OCI-LY1 (cell line): ENCODE measurements at regions not wholly inside any gene's neighbourhood (a gene's known extent, or its start where the extent isn't known, plus 50 kb on each side); places are given as distances from the start of the nearest gene placed in this dataset.

Source experiments
- H2AFZ ChIP-seq: fragments of 200-600 bp; sonication (generic), shearing (Covaris generic); 2 replicates; pipeline ENCODE4 v1.6.0; 2014; ENCODE audit warnings: antibody characterized with exemption, mild to moderate bottlenecking, low read length
- H3F3A ChIP-seq: fragments of 200-600 bp; sonication (generic), shearing (Covaris generic); 2 replicates; pipeline ENCODE4 v1.6.0; 2014; ENCODE audit warnings: mild to moderate bottlenecking, antibody characterized with exemption, low read length, moderate library complexity; ENCODE audit not compliant: insufficient read depth
- H3K27ac ChIP-seq: fragments of 200-600 bp; sonication (generic); 2 replicates; pipeline ENCODE4 v1.5.1; 2014; ENCODE audit warnings: low read length, mixed run types, mild to moderate bottlenecking, low read depth; ENCODE audit not compliant: poor library complexity, severe bottlenecking
- H3K27me3 ChIP-seq: fragments of 200-600 bp; sonication (generic); 2 replicates; pipeline ENCODE4 v1.6.0; 2014; ENCODE audit warnings: antibody characterized with exemption, mild to moderate bottlenecking, low read length, moderate library complexity; ENCODE audit not compliant: insufficient read depth
- H3K36me3 ChIP-seq: fragments of 200-600 bp; sonication (generic); 2 replicates; pipeline ENCODE4 v1.6.1; 2014; ENCODE audit warnings: mild to moderate bottlenecking, antibody characterized with exemption, low read length, moderate library complexity, mixed read lengths; ENCODE audit not compliant: insufficient read depth
- H3K4me1 ChIP-seq: fragments of 200-600 bp; sonication (generic); 2 replicates; pipeline ENCODE4 v1.5.1; 2014; ENCODE audit warnings: mild to moderate bottlenecking, low read length, moderate library complexity; ENCODE audit not compliant: insufficient read depth, severe bottlenecking
- H3K4me2 ChIP-seq: fragments of 200-600 bp; sonication (generic), shearing (Covaris generic); 2 replicates; pipeline ENCODE4 v1.6.1; 2014; ENCODE audit warnings: low read length
- H3K4me3 ChIP-seq: fragments of 200-600 bp; sonication (generic); 2 replicates; pipeline ENCODE4 v1.5.1; 2014; ENCODE audit warnings: low read length, low read depth, mild to moderate bottlenecking, mixed read lengths; ENCODE audit not compliant: poor library complexity, severe bottlenecking
- H3K79me2 ChIP-seq: fragments of 200-600 bp; shearing (Covaris generic); 2 replicates; pipeline ENCODE4 v1.6.1; 2016; ENCODE audit warnings: mixed run types, low read length, mixed read lengths; ENCODE audit not compliant: insufficient read depth
- H3K9ac ChIP-seq: fragments of 200-600 bp; sonication (generic), shearing (Covaris generic); 2 replicates; pipeline ENCODE4 v1.6.1; 2014; ENCODE audit warnings: mild to moderate bottlenecking, low read length, mixed read lengths
- H3K9me2 ChIP-seq: fragments of 200-600 bp; sonication (generic), shearing (Covaris generic); 2 replicates; pipeline ENCODE4 v1.6.1; 2014; ENCODE audit warnings: low read depth, mild to moderate bottlenecking, low read length, mixed read lengths
- H3K9me3 ChIP-seq: fragments of 200-600 bp; shearing (Covaris generic); 2 replicates; pipeline ENCODE4 v1.6.1; 2014; ENCODE audit warnings: low read length, mixed read lengths
- H4K20me1 ChIP-seq: fragments of 200-600 bp; sonication (generic), shearing (Covaris generic); 2 replicates; pipeline ENCODE4 v1.6.0; 2016; ENCODE audit warnings: mild to moderate bottlenecking, low read length; ENCODE audit not compliant: insufficient read depth
- EZH2 ChIP-seq: fragments of 200-600 bp; sonication (generic), shearing (Covaris generic); IDR thresholded peaks from 2 replicates; pipeline ENCODE4 v1.8.0; 2017; ENCODE audit warnings: borderline replicate concordance, mixed run types, mild to moderate bottlenecking, antibody characterized with exemption, low read length, moderate library complexity, mixed read lengths
- TF ChIP-seq, protein P1 (sequence below): fragments of 200-600 bp; sonication (generic), shearing (Covaris generic); IDR thresholded peaks from 2 replicates; pipeline ENCODE4 v1.5.1; 2017; ENCODE audit warnings: mild to moderate bottlenecking, antibody characterized with exemption, low read length, moderate library complexity, mixed read lengths

DNA sequence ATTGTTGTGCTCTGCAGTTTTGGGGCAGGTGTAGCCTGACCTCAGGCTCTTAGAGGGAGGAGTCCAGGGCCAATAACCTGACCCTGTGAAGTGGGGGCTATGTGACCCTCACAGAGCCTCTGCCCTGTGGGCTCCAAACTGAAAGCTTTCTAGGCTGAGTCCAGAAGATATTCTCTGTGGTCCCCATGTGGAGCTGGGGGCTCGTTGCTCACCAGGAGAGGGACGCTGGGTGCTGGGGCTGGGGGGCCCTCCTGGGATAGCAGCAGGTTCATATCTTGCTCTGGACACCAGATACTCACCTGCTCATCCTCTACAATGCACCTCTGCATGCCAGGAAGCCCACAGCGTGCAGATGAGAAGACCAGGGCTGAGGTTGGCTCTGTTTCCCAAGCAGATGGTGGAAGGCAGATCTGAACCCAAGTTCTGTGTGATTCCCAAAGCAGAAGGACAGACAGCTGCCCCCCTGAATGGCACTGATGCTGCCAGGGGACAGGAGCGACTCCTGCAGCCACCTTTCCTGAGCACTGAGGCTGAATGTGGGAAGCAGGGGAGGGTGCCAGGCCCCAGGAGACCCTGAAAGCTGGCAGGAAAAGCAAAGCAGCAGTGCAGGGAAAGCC, 1022.0 kb downstream of the TBC1D22A start:
- no peaks in the 10 kb centered on the region for H3K4me1 ChIP-seq
- H2AFZ ChIP-seq: no peak overlapping the region
- no peaks in the 10 kb centered on the region for H3K79me2 ChIP-seq
- no peaks in the 10 kb centered on the region for H4K20me1 ChIP-seq
- H3K36me3 ChIP-seq: no peaks in the 10 kb centered on the region; the same call in 1 of the 2 replicates
- no peak for TF ChIP-seq EZH2
- TF ChIP-seq, protein P1, sequence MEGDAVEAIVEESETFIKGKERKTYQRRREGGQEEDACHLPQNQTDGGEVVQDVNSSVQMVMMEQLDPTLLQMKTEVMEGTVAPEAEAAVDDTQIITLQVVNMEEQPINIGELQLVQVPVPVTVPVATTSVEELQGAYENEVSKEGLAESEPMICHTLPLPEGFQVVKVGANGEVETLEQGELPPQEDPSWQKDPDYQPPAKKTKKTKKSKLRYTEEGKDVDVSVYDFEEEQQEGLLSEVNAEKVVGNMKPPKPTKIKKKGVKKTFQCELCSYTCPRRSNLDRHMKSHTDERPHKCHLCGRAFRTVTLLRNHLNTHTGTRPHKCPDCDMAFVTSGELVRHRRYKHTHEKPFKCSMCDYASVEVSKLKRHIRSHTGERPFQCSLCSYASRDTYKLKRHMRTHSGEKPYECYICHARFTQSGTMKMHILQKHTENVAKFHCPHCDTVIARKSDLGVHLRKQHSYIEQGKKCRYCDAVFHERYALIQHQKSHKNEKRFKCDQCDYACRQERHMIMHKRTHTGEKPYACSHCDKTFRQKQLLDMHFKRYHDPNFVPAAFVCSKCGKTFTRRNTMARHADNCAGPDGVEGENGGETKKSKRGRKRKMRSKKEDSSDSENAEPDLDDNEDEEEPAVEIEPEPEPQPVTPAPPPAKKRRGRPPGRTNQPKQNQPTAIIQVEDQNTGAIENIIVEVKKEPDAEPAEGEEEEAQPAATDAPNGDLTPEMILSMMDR: no peak
- H3K27ac ChIP-seq: no peak overlapping the region
- peaks cover 4% of the 10 kb centered on the region for H3K27me3 ChIP-seq
- no peak overlapping the region for H3K4me2 ChIP-seq
- H3K9me2 ChIP-seq: no peaks in the 10 kb centered on the region
- no peaks in the 10 kb centered on the region for H3F3A ChIP-seq
- no peaks in the 10 kb centered on the region; the same call in 1 of the 2 replicates for H3K9me3 ChIP-seq
- H3K9ac ChIP-seq: no peak overlapping the region
- no peak overlapping the region for H3K4me3 ChIP-seq

DNA sequence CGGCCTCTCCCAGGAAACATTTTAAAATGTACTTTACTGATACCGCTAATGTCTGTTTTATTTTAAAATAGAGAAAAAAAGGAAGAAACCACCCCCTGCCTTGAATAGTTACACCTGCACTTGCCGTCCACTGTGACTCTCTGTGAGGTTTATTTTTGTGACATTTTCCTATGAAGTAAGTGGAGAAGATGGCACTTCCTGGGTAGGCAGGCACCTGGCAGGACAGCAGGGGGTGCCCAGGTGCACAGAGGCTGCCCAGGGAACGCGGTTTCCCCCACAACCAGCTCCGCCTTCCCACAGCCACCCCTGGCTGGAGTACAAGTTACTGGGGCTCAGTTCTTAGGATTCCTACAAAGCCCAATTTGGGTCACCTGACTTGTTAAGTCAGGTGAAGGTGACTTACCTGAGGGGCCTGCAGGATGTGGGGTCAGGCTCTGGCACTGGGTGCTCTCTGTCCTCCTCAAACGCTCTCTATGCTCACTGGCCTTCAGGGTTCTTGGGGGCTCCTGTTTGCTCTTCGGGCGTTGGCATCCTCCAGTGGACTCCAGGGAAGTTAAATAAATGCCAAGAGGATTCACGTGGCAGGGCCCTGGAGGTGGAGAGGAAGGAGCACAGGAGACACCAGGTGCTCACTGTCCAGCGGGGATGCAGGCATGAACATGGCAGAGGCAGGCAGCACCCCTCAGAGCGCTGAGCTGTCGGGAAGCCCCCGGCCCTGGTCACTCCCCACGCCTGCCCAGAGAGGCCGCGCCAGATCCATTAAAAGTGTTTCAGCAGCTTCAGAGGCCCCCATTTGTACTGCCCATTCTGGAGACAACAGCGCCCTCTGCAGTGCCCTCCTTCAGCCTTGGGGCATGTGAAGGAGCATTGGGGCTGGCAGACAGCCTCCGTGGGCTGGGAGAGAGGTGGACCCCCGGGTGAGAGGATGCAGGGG, 1021.2 kb downstream of the TBC1D22A start:
- H3K4me3 ChIP-seq: no peak overlapping the region
- no peak overlapping the region for H2AFZ ChIP-seq
- no peak overlapping the region for H3K9ac ChIP-seq
- TF ChIP-seq EZH2: no peak
- TF ChIP-seq, protein P1: no peak
- H3K4me1 ChIP-seq: no peaks in the 10 kb centered on the region
- H3K79me2 ChIP-seq: no peaks in the 10 kb centered on the region
- H3K9me3 ChIP-seq: no peaks in the 10 kb centered on the region; the same call in 1 of the 2 replicates
- no peak overlapping the region for H3K27ac ChIP-seq
- H3K36me3 ChIP-seq: no peaks in the 10 kb centered on the region; the same call in 1 of the 2 replicates
- no peaks in the 10 kb centered on the region for H4K20me1 ChIP-seq
- H3K27me3 ChIP-seq: peaks cover 4% of the 10 kb centered on the region
- H3K9me2 ChIP-seq: no peaks in the 10 kb centered on the region
- H3K4me2 ChIP-seq: no peak overlapping the region
- no peaks in the 10 kb centered on the region for H3F3A ChIP-seq

DNA sequence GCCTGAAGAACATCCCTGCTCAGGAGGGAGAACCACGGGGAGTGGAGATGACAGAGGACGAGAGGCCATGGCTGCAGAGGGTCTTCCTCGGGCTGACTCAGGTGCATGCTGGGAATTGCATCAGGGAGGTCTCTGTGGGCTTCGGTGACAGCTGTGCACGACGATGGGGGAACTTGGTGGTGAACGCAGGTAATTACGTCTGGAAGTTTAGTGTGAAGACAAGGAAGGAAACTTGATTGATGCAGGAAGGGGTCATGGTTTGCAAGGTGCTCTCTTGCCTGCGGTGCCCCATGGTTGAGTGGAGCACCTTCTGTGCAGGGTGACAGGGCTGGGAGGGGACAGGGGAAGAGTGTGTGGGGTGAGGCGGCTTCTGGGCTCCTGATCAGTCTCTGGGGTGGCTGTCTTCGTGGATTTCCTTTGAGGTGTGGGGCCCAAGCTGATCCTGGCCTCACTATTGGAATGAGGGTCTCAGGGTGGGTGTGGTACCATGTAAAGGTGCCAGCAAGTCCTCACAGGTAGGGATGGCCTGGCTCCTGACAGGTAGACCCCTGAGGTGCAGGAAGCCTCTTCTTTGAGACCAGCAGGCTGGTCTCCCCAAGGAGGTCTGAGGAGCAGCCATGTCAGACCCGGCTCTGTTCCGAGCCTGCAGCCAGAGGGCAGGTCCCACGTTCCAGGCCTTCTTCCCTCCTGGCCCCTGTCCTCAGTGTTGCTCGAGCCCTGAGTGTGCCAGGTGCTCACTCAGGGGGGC, 1020.1 kb downstream of the TBC1D22A start:
- Histone ChIP-seq H3K36me3 (no peaks in the 10 kb centered on the region; the same call in 1 of the 2 replicates), H3K9ac (no peak overlapping the region), H3K9me2 (no peaks in the 10 kb centered on the region), H4K20me1 (no peaks in the 10 kb centered on the region), H3K79me2 (no peaks in the 10 kb centered on the region), H3K27ac (no peak overlapping the region), H3K4me1 (no peaks in the 10 kb centered on the region), H3K27me3 (peaks cover 4% of the 10 kb centered on the region), H2AFZ (no peak overlapping the region), H3F3A (no peaks in the 10 kb centered on the region), H3K4me3 (no peak overlapping the region), H3K4me2 (no peak overlapping the region), H3K9me3 (no peaks in the 10 kb centered on the region; the same call in 1 of the 2 replicates)
- TF ChIP-seq EZH2: no peak
- TF ChIP-seq, protein P1: no peak
